GM19035 (cell line): ENCODE measurements at regions not wholly inside any gene's neighbourhood (a gene's known extent, or its start where the extent isn't known, plus 50 kb on each side); places are given as distances from the start of the nearest gene placed in this dataset.

Experiments used
- ATAC-seq: cut with Tn5 transposase; IDR thresholded peaks from one replicate; pipeline ENCODE4 v1.9.1; 2021; ENCODE audit not compliant: unreplicated experiment

GRCh38 chr12:103178366-103179080 lies 221.0 kb downstream of the ASCL1 start:
- no peak for ATAC-seq

- peak; percentile 94 for ATAC-seq
Observed at GRCh38 chr12:103181366-103182152, 224.1 kb downstream of the ASCL1 start.

GRCh38 chr12:103182299-103182698 lies 224.8 kb downstream of the ASCL1 start:
- no peak for ATAC-seq

GRCh38 chr12:103196467-103196866 lies 239.0 kb downstream of the ASCL1 start:
- no peak for ATAC-seq

DNA sequence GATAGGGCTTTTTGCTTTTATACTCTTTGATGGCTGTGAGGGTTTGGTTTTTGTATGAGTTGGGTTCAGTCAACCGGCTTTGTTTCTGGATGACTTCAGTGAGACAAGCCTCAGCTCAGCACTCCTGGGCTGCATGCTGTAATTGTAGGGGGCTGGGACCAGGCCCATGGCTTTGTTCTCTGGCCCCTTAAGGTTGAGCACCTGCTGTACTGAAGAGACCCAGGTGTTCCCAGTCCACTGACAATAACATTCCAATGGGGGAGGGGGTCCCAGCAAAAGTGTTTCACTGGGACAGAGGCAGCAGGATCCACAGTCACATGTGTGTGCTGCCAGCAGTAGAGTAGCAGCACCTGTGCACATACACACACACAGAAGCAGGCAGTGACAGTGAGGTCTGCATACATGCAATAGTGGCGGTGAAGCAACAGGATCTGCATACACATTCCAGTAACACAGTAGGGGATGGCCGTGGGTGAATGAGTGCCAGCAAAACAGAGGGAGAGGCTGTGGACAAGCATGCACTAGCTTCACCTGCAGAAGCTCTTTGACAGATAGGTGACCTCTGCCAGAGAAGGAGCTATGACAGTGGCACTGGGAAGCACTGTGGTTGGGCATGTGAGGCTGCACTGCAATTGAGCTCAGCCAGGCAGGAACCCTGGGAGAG lies 240.4 kb downstream of the ASCL1 start:
- no peak for ATAC-seq

DNA sequence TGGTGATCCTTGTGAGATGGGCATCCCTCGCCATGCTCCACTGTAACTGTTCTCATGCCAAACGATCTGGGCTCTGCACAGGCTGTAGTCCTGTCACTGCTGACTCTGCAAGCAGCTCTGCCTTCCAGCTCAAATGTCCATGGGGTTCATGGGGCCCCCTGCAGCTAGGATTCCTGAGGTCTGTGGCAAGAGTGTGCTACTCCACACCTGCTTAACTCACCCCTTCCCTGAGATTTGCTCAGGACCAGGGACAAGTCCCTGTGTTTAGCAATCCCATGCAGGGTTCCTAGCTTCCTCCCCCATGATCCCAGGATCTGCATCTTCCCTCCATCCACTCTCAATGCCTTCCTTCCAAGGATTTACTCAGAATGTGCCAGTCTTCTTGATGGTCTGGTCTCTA lies 241.0 kb downstream of the ASCL1 start:
- ATAC-seq, result no peak

DNA sequence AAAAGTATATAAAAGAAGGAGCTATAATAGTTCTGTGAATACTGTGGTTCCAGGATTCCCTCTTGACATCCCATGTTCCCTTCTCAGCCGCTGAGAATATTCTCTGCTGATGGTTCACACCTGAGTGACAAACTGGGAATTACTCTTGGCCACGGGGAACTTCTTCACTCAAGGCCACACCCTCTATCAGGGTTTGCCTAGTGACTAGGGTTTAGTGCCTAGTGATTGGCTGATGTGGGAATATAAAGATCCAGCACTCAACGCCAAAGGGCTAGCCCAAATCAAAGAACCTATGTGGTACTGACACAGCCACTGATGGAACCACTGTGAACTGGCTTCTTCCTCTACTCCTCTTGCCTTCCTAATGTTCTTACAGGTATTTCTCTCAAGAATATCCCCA lies 248.4 kb downstream of the ASCL1 start:
- no peak for ATAC-seq

DNA sequence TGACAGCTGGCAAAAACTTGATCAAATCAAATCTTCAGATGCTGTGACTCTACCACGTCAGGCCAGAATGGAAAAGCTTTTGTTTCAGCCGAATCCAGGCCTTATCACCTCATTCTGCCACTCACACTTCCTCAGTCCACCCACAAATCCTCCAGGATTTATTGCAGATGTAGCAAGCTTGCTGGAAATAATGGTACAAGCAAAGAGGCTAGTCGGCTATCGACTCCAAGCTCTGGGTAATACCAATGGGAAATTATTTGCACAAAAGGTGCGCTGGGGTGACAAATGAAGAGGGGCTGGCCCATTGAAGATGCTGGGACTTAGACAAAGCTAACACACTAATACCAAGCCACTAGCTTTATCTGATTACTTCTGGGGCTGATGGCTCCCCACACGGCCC lies 250.5 kb downstream of the ASCL1 start:
- no peak for ATAC-seq

DNA sequence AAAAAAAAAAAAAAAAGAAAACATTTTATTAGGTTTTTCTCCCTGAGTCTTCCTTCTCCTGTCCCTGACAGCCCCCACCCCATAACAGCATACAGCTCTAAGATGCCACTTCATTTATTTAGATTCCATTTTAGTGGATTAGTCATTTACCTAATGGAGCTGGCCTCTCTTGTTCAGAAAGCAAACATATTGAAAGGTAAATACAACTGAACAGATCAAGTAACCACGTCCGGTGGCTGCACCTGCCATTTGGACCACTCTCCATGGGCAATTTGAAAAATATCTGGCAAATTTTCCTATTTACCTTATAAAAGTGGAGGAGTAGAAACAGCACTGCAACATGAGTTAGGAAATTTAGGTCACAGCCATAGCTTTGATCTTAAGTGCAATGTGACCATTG lies 254.6 kb downstream of the C12orf42 start:
- ATAC-seq, result no peak

- ATAC-seq, result no peak
Observed at GRCh38 chr12:103244596-103244995, 251.2 kb downstream of the C12orf42 start.

- no peak for ATAC-seq
Observed at GRCh38 chr12:103247531-103247930, 248.2 kb downstream of the C12orf42 start.

DNA sequence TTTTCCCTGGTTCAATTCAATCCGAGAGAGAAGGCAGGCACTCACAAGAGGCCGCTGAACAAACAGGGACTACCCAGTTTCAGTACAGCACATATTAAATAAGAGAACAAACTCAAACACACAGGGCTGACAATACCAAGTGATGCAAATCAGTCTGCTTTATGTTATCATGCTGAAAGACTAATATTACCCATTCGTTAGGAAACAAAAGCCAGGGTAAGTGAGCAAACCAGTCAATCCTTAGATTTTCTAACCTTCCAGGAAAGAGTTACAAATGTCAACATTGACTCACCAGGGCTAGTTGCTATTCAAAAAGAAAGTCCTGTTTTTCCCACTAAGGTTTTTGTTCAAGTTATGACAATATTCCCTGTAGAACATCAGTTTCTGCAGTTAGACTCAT lies 246.2 kb downstream of the C12orf42 start:
- no peak for ATAC-seq

DNA sequence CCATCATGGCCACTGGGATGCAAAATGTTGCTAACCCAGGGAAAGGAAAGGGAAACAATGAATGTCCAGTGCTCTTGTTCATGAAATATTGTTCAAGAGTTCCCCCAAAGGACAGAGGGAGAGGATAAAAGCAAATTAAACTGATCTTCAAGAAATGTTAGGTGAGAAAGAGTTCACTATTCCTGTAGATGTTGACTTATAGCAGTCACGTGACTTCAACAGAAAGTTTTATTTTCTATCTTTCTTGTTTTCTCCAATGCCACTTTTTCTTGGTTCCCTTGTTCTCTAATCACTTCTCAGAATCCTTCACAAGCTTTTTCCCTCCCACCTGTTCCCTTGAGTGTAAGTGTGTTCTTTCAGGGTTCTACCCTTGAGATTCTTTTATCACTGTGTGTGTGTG lies 245.3 kb downstream of the C12orf42 start:
- no peak for ATAC-seq
